GM19438 (cell line): ENCODE measurements at regions not wholly inside any gene's neighbourhood (a gene's known extent, or its start where the extent isn't known, plus 50 kb on each side); places are given as distances from the start of the nearest gene placed in this dataset.

ENCODE experiments used
- ATAC-seq: cut with Tn5 transposase; IDR thresholded peaks from one replicate; pipeline ENCODE4 v1.9.1; 2021; ENCODE audit warnings: low read depth; ENCODE audit not compliant: unreplicated experiment

GRCh38 chr2:117692001-117692763 lies 122.3 kb upstream of the DDX18 start:
- no peak for ATAC-seq

GRCh38 chr2:117693154-117693553 lies 121.3 kb upstream of the DDX18 start:
- ATAC-seq: no peak

GRCh38 chr2:117693651-117694050 lies 120.8 kb upstream of the DDX18 start:
- ATAC-seq: no peak

- no peak for ATAC-seq
Observed at GRCh38 chr2:117698287-117698686, 116.2 kb upstream of the DDX18 start.

- no peak for ATAC-seq
Observed at GRCh38 chr2:117698819-117699218, 115.7 kb upstream of the DDX18 start.

- ATAC-seq: no peak
Observed at GRCh38 chr2:117700471-117700870, 114.0 kb upstream of the DDX18 start.

GRCh38 chr2:117701365-117701764 lies 113.1 kb upstream of the DDX18 start:
- ATAC-seq: no peak

GRCh38 chr2:117702098-117702497 lies 112.4 kb upstream of the DDX18 start:
- ATAC-seq: no peak

- ATAC-seq: no peak
Observed at GRCh38 chr2:117703858-117704257, 110.6 kb upstream of the DDX18 start.

GRCh38 chr2:117704818-117705217 lies 109.7 kb upstream of the DDX18 start:
- ATAC-seq: no peak

- no peak for ATAC-seq
Observed at GRCh38 chr2:117707874-117708273, 106.6 kb upstream of the DDX18 start.

- ATAC-seq: no peak
Observed at GRCh38 chr2:117712684-117713083, 101.8 kb upstream of the DDX18 start.

GRCh38 chr2:117714110-117714509 lies 100.4 kb upstream of the DDX18 start:
- ATAC-seq: no peak

- no peak for ATAC-seq
Observed at GRCh38 chr2:117714745-117715417, 99.6 kb upstream of the DDX18 start.

GRCh38 chr2:117716505-117716904 lies 98.0 kb upstream of the DDX18 start:
- ATAC-seq: no peak

GRCh38 chr2:117717072-117717471 lies 97.4 kb upstream of the DDX18 start:
- ATAC-seq: no peak

GRCh38 chr2:117718048-117718447 lies 96.4 kb upstream of the DDX18 start:
- no peak for ATAC-seq

- ATAC-seq: no peak
Observed at GRCh38 chr2:117720765-117721164, 93.7 kb upstream of the DDX18 start.

- no peak for ATAC-seq
Observed at GRCh38 chr2:117723483-117723882, 91.0 kb upstream of the DDX18 start.

GRCh38 chr2:117723888-117724434 lies 90.5 kb upstream of the DDX18 start:
- ATAC-seq: no peak

- ATAC-seq: no peak
Observed at GRCh38 chr2:117726747-117727146, 87.7 kb upstream of the DDX18 start.

GRCh38 chr2:117737846-117738245 lies 76.6 kb upstream of the DDX18 start:
- ATAC-seq: no peak
